Spleen (tissue), 11 donors: ENCODE measurements at regions not wholly inside any gene's neighbourhood (a gene's known extent, or its start where the extent isn't known, plus 50 kb on each side); places are given as distances from the start of the nearest gene placed in this dataset.

Experiments used
- DNase-seq: peaks from one replicate; pipeline ENCODE4 v3.0.0-alpha.2; 2020
- H3K27ac ChIP-seq, 8 donors: fragments of 200-600 bp; sonication (generic) in 7 of 8; 1 replicate in 4 of 8; 2 replicates in 4 of 8; pipeline versions ENCODE4 v1.5.0 to v1.8.0; 2016 to 2021; ENCODE audit warnings: inconsistent platforms in 4 of 8, mild to moderate bottlenecking in 4 of 8, moderate library complexity in 1 of 8
- H3K27me3 ChIP-seq, 7 donors: fragments of 200-600 bp; sonication (generic) in 6 of 7; replicated peaks in 1 of 7; 1 replicate in 4 of 7; 2 replicates in 3 of 7; pipeline versions ENCODE4 v1.5.0 to v1.8.0; 2016 to 2021; ENCODE audit warnings: inconsistent platforms in 3 of 7, mild to moderate bottlenecking in 1 of 7
- H3K36me3 ChIP-seq, 6 donors: fragments of 200-600 bp; sonication (generic) in 5 of 6; 1 replicate in 4 of 6; 2 replicates in 2 of 6; pipeline versions ENCODE4 v1.5.0 to v1.8.0; 2016 to 2021; ENCODE audit warnings: inconsistent platforms in 2 of 6
- H3K4me1 ChIP-seq, 6 donors: fragments of 200-600 bp; sonication (generic) in 5 of 6; 1 replicate in 3 of 6; 2 replicates in 3 of 6; pipeline versions ENCODE4 v1.5.0 to v1.8.0; 2016 to 2021; ENCODE audit warnings: inconsistent platforms in 3 of 6
- H3K4me3 ChIP-seq, 8 donors: fragments of 200-600 bp; sonication (generic) in 7 of 8; 1 replicate in 4 of 8; 2 replicates in 4 of 8; pipeline versions ENCODE4 v1.5.0 to v1.8.0; 2016 to 2021; ENCODE audit warnings: inconsistent platforms in 4 of 8, mild to moderate bottlenecking in 4 of 8, moderate library complexity in 2 of 8
- H3K9me3 ChIP-seq, 8 donors: fragments of 200-600 bp; sonication (generic) in 7 of 8; 1 replicate in 4 of 8; 2 replicates in 4 of 8; pipeline versions ENCODE4 v1.5.0 to v1.8.0; 2016 to 2021; ENCODE audit warnings: inconsistent platforms in 4 of 8
- POLR2A ChIP-seq, 3 donors: fragments of 450-650 bp; IDR thresholded peaks; one replicate each; pipeline ENCODE4 v1.5.1; 2017; ENCODE audit warnings: antibody characterized with exemption in 3 of 3, mild to moderate bottlenecking in 1 of 3
- POLR2AphosphoS5 ChIP-seq, 3 donors: sonication (generic); formaldehyde crosslinking; IDR thresholded peaks; one replicate each; pipeline ENCODE4 v1.5.1; 2017; ENCODE audit warnings: antibody characterized with exemption in 3 of 3
- WGBS, 5 donors: extraction: QIAGEN DNeasy Blood & Tissue Kit in 3 of 5; methylation state at CpG; one replicate each; pipeline versions ENCODE4 v1.1.5 to v1.1.7; 2013 to 2018; 5-methylcytosine and 5-hydroxymethylcytosine counted together
- intact Hi-C: fragments of 100-400 bp; cut with DNase I; formaldehyde crosslinking; loops from one replicate; pipeline ENCODE4 v1.15.0; 2023; ENCODE audit warnings: low total_unique reads
- TF ChIP-seq, protein P1 (sequence below), 11 experiments: fragments of 200-600 bp in 7 of 11; fragments of 450-650 bp in 4 of 11; sonication (generic) in 4 of 11; IDR thresholded peaks in 8 of 11; conservative IDR thresholded peaks in 3 of 11; 1 replicate in 7 of 11; 2 replicates in 4 of 11; pipeline versions ENCODE4 v1.4.0 to v1.8.0; 2016 to 2021; ENCODE audit warnings: antibody characterized with exemption in 11 of 11, inconsistent platforms in 4 of 11, mild to moderate bottlenecking in 1 of 11
- donor health status: healthy with polysubstance abuse.
- donor health status: DM: no; HTN: no; CAD: no; lungs with moderate emphysema.
- donor health status: DM: no; HTN: no; CAD: no.
- donor health status: Bipolar disorder and iron deficiency.
- donor health status: healthy.
- donor health status: DM: no; HTN: no; CAD: no.
- donor health status: DM: yes; HTN: yes; CAD: no.

DNA sequence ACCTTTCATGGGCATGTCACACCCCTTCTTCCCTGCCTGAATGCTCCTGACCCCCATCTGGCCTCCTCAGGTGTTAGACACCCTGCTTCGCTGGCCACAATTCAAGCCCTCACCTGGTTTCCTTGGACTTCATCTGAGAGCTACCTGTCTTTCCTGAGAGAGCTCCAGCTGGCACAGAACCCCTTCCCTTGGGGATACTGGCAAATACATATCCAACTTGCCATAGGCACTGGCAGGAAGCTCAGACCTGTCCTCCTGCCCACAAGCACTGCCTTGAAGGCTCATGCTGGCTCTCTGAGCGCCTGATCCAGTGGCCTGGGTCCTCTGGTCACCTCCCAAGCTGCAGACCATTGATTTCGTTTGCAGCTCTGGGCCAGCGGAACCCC, 74.1 kb upstream of the MAP4K3 start:
- Histone ChIP-seq H3K27ac (peak overlapping the region; percentile 7 to 71 (median 60)), H3K4me3 (no peak overlapping the region), H3K27me3 (no peaks in the 10 kb centered on the region), H3K9me3 (no peaks in the 10 kb centered on the region), H3K36me3 (no peaks in the 10 kb centered on the region), H3K4me1 (peaks cover 10 to 69% (median 47%) of the 10 kb centered on the region in 6 donors)
- WGBS, 5 donors = 77 to 88% (median 83%) methylated on average over 4 of the region's 4 CpGs
- no peak for DNase-seq
- no peak for TF ChIP-seq POLR2A (IDR thresholded peaks at IDR 0.05)
- TF ChIP-seq, protein P1, sequence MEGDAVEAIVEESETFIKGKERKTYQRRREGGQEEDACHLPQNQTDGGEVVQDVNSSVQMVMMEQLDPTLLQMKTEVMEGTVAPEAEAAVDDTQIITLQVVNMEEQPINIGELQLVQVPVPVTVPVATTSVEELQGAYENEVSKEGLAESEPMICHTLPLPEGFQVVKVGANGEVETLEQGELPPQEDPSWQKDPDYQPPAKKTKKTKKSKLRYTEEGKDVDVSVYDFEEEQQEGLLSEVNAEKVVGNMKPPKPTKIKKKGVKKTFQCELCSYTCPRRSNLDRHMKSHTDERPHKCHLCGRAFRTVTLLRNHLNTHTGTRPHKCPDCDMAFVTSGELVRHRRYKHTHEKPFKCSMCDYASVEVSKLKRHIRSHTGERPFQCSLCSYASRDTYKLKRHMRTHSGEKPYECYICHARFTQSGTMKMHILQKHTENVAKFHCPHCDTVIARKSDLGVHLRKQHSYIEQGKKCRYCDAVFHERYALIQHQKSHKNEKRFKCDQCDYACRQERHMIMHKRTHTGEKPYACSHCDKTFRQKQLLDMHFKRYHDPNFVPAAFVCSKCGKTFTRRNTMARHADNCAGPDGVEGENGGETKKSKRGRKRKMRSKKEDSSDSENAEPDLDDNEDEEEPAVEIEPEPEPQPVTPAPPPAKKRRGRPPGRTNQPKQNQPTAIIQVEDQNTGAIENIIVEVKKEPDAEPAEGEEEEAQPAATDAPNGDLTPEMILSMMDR (IDR thresholded peaks at IDR 0.05 in 8 of 11, conservative IDR thresholded peaks at IDR 0.05 in 3 of 11) = no peak
- no peak for TF ChIP-seq POLR2AphosphoS5 (IDR thresholded peaks at IDR 0.05)
- intact Hi-C loops = no loop called here

DNA sequence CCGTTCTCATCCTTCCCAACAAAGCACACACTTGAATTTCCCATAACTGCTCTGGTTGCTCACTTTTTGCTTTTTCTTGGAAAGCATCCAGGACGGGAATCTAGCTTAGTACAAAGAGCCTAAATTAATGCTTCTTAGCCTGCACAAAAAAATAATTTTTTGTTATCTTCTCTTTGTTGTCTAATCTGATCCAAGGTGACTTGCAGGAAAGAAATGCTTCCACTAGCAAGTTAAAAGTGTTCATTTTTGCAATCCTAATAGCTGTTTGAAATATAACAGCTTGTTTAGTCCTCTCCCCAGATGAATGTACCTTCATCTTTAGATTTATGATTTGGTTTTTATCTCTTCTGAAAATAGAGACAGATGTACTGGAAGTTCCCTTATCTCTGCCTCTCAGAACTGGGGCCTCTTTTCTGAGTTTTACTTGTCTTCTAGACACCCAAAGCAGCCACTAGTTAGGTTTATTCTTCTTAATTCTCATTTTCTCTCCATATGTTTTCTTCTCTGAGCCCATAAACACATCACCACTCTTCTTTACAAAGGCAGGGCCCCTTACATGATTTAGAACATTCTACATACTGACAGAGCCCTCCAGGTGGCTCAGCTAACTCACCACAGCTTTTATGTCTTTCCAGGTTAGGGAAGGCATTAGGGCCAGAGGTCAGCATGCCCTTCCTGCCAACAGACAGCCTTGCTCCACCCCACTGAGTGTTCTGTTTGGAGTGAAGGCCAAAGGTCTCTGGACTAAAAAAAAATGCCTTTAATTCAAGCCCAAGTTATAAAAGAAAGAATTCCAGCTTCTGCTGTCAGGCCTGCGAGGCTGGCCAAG, 74.7 kb upstream of the MAP4K3 start:
- 54 to 71% (median 66%) methylated on average over 3 of the region's 3 CpGs for WGBS, 5 donors
- no peaks in the 10 kb centered on the region for H3K27me3 ChIP-seq
- H3K27ac ChIP-seq = peak overlapping the region; percentile 7 to 71 (median 60)
- intact Hi-C loops = no loop called here
- H3K36me3 ChIP-seq = no peaks in the 10 kb centered on the region
- TF ChIP-seq, protein P1 (IDR thresholded peaks at IDR 0.05 in 8 of 11, conservative IDR thresholded peaks at IDR 0.05 in 3 of 11) = no peak
- no peaks in the 10 kb centered on the region for H3K9me3 ChIP-seq
- H3K4me1 ChIP-seq = peaks cover 11 to 75% (median 52%) of the 10 kb centered on the region in 6 donors
- DNase-seq = no peak
- no peak overlapping the region for H3K4me3 ChIP-seq

DNA sequence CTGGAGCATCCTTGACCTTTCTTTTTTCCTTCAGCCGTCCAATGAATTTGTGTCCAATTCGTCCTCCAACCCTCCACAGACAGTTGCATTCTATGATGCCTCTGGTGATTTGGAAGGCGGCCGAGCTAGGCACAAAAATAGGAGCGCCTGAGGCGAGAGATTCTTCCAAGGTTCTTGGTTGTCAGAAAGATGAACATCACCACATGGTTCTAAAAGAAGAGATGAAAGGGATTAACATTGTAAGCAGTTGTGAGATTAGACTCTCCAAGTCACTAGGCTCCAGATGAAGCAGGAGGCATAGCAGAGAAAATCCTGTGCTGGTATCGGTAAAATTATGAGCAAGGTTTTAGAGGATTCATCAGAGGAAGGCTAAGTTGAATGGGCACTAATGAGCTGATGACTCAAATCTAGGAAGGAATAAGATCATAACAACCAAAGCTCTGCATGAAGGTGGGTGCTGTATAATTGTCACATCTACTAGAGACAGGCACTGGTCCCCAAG, 75.4 kb upstream of the MAP4K3 start:
- no peak for DNase-seq
- no peaks in the 10 kb centered on the region for H3K27me3 ChIP-seq
- peak overlapping the region in 7 of 8 donors; percentile 55 to 71 (median 61) for H3K27ac ChIP-seq
- intact Hi-C loops = no loop called here
- no peaks in the 10 kb centered on the region for H3K36me3 ChIP-seq
- H3K9me3 ChIP-seq = no peaks in the 10 kb centered on the region
- TF ChIP-seq, protein P1 (IDR thresholded peaks at IDR 0.05 in 8 of 11, conservative IDR thresholded peaks at IDR 0.05 in 3 of 11) = no peak
- TF ChIP-seq POLR2AphosphoS5 (IDR thresholded peaks at IDR 0.05) = no peak
- TF ChIP-seq POLR2A (IDR thresholded peaks at IDR 0.05) = no peak
- no peak overlapping the region for H3K4me3 ChIP-seq
- 70 to 86% (median 73%) methylated on average over 7 of the region's 7 CpGs for WGBS, 5 donors
- H3K4me1 ChIP-seq = peaks cover 15 to 79% (median 55%) of the 10 kb centered on the region in 6 donors

DNA sequence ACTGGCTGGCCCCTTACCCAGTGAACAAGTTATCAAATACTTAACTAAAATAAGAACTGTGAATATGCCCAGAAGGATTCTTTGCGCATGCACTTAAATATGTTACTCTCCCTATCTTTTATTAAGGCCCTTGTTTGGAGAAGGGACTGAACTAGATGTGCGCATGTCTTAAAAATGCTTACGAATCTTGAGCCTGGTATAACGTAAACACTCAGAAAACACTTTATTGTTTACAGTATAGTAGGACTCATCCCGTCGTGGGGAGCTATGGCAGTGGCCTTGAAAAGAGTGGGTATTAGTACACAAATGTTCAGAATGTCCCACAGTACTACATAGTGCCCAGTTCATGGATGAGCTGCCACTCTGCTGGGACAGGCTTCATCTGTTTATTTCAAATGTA, 75.9 kb upstream of the MAP4K3 start:
- no peak for DNase-seq
- Histone ChIP-seq H3K4me3 (no peak overlapping the region), H3K9me3 (no peaks in the 10 kb centered on the region), H3K36me3 (no peaks in the 10 kb centered on the region), H3K27me3 (no peaks in the 10 kb centered on the region), H3K4me1 (peaks cover 15 to 81% (median 56%) of the 10 kb centered on the region in 6 donors), H3K27ac (peak overlapping the region in 7 of 8 donors; percentile 11 to 65 (median 59))
- intact Hi-C loops = no loop called here
- TF ChIP-seq, protein P1 (IDR thresholded peaks at IDR 0.05 in 8 of 11, conservative IDR thresholded peaks at IDR 0.05 in 3 of 11) = no peak
- TF ChIP-seq POLR2AphosphoS5 (IDR thresholded peaks at IDR 0.05) = no peak
- no peak for TF ChIP-seq POLR2A (IDR thresholded peaks at IDR 0.05)
- 86 to 94% (median 93%) methylated on average over 6 of the region's 6 CpGs for WGBS, 5 donors
